GM12878 (cell line): ENCODE measurements at regions not wholly inside any gene's neighbourhood (a gene's known extent, or its start where the extent isn't known, plus 50 kb on each side); places are given as distances from the start of the nearest gene placed in this dataset.

Experiments used
- ATAC-seq: fragments of 200-7000 bp; cut with Tn5 transposase; 3 replicates; pipeline ENCODE4 v1.9.1; 2020; ENCODE audit warnings: mild to moderate bottlenecking, moderate library complexity
- BruUV-seq: library from RNA; stranded (reverse); fragments of 400-500 nt; replicated peaks from 2 replicates; lab custom pipeline; 2021; lab: Mats Ljungman, UMichigan
- CTCF ChIA-PET: fragments of 300-600 bp; sonication (Branson Sonifier 250); formaldehyde crosslinking; extraction: SDS; loops from one replicate; lab custom pipeline; 2021; ENCODE audit warnings: inconsistent platforms; lab: Yijun Ruan, JAX
- POLR2A ChIA-PET: fragments of 350-600 bp; formaldehyde crosslinking; extraction: SDS; loops from one replicate; lab custom pipeline; 2021; ENCODE audit warnings: inconsistent platforms; lab: Charles Lee
- RAD21 ChIA-PET: fragments of 300-600 bp; sonication (Branson Sonifier 250); formaldehyde crosslinking; loops from one replicate; lab custom pipeline; 2023; ENCODE audit warnings: antibody characterized with exemption; ENCODE audit not compliant: unreplicated experiment; lab: Charles Lee
- SMC1A ChIA-PET: fragments of 300-600 bp; sonication (Branson Sonifier 250); formaldehyde crosslinking; loops from one replicate; lab custom pipeline; 2023; ENCODE audit not compliant: unreplicated experiment, uncharacterized antibody; lab: Charles Lee
- DNase-seq: peaks from one replicate; pipeline ENCODE4 v3.0.0-alpha.2; 2011; ENCODE audit warnings: low read depth, low spot score
- FAIRE-seq: peaks from 3 replicates; lab custom pipeline; 2011; peaks lifted over from hg19 to GRCh38; lab: Jason Lieb, UNC
- H2AFZ ChIP-seq: 2 replicates; pipeline ENCODE4 v1.6.0; 2011; ENCODE audit warnings: low read depth, low read length, control low read depth; ENCODE audit not compliant: control insufficient read depth
- H3K27ac ChIP-seq: 2 replicates; pipeline ENCODE4 v1.5.1; 2011; ENCODE audit warnings: control low read depth; ENCODE audit not compliant: control insufficient read depth, insufficient read depth
- H3K27me3 ChIP-seq, 2 experiments: replicated peaks in 1 of 2; 2 replicates each; pipeline versions ENCODE4 v1.6.0 to v1.6.1; 2011; ENCODE audit warnings: low read length in 1 of 2; ENCODE audit not compliant: control insufficient read depth in 2 of 2, insufficient read depth in 2 of 2
- H3K36me3 ChIP-seq, 2 experiments: 2 replicates each; pipeline ENCODE4 v1.5.1; 2011; ENCODE audit warnings: low read length in 1 of 2; ENCODE audit not compliant: control insufficient read depth in 2 of 2, insufficient read depth in 2 of 2
- H3K4me1 ChIP-seq: 2 replicates; pipeline ENCODE4 v1.6.1; 2011; ENCODE audit warnings: mild to moderate bottlenecking, low read length, moderate library complexity, mixed read lengths; ENCODE audit not compliant: control insufficient read depth, insufficient read depth
- H3K4me2 ChIP-seq: 2 replicates; pipeline ENCODE4 v1.6.0; 2011; ENCODE audit warnings: control low read depth; ENCODE audit not compliant: control insufficient read depth, insufficient read depth
- H3K4me3 ChIP-seq: fragments of 200-600 bp; sonication (generic); 2 replicates; pipeline ENCODE4 v1.5.1; 2016
- H3K79me2 ChIP-seq: 2 replicates; pipeline ENCODE4 v1.6.0; 2011; ENCODE audit warnings: low read length; ENCODE audit not compliant: control insufficient read depth, insufficient read depth
- H3K9ac ChIP-seq: 2 replicates; pipeline ENCODE4 v1.8.0; 2011; ENCODE audit warnings: low read length, control low read depth, mixed read lengths; ENCODE audit not compliant: control insufficient read depth, insufficient read depth
- H3K9me3 ChIP-seq: replicated peaks from 3 replicates; pipeline ENCODE4 v1.5.1; 2011; ENCODE audit warnings: mild to moderate bottlenecking, low read length; ENCODE audit not compliant: control insufficient read depth, insufficient read depth
- H4K20me1 ChIP-seq: 2 replicates; pipeline ENCODE4 v1.6.0; 2011; ENCODE audit not compliant: control insufficient read depth, insufficient read depth
- BACH1 ChIP-seq: fragments of 450-650 bp; IDR thresholded peaks from 2 replicates; pipeline ENCODE4 v1.6.1; 2017; ENCODE audit warnings: mild to moderate bottlenecking, borderline replicate concordance
- BCL11A ChIP-seq: IDR thresholded peaks from 2 replicates; pipeline ENCODE4 v1.6.1; 2011; ENCODE audit warnings: low read depth, low read length
- CBFB ChIP-seq: IDR thresholded peaks from 2 replicates; pipeline ENCODE4 v1.6.1; 2016; ENCODE audit warnings: antibody characterized with exemption, low read depth
- KDM1A ChIP-seq: fragments of 200-600 bp; sonication (generic); IDR thresholded peaks from 2 replicates; pipeline ENCODE4 v1.6.1; 2016; ENCODE audit warnings: borderline replicate concordance
- KLF5 ChIP-seq: fragments of 450-650 bp; IDR thresholded peaks from 2 replicates; pipeline ENCODE4 v1.6.1; 2014; ENCODE audit warnings: mild to moderate bottlenecking; ENCODE audit not compliant: partially characterized antibody
- MYB ChIP-seq: fragments of 150-350 bp; IDR thresholded peaks from 2 replicates; pipeline ENCODE4 v1.6.1; 2014; ENCODE audit warnings: mild to moderate bottlenecking, low read depth, low read length, borderline replicate concordance
- NR2C2 ChIP-seq: IDR thresholded peaks from 2 replicates; pipeline ENCODE4 v1.6.1; 2011; ENCODE audit warnings: borderline replicate concordance, low read depth; ENCODE audit not compliant: control insufficient read depth, insufficient read length
- NRF1 ChIP-seq: conservative IDR thresholded peaks from 2 replicates; pipeline ENCODE4 v1.6.1; 2011; ENCODE audit warnings: mild to moderate bottlenecking, low read depth, low read length, improper control_type of control experiment
- PAX8 ChIP-seq: fragments of 450-650 bp; IDR thresholded peaks from 2 replicates; pipeline ENCODE4 v1.6.1; 2017; ENCODE audit warnings: mild to moderate bottlenecking, moderate library complexity
- RELB ChIP-seq: fragments of 450-650 bp; IDR thresholded peaks from 2 replicates; pipeline ENCODE4 v1.6.1; 2017; ENCODE audit warnings: low read depth, mild to moderate bottlenecking, moderate library complexity
- SKIL ChIP-seq: fragments of 450-650 bp; IDR thresholded peaks from 2 replicates; pipeline ENCODE4 v1.6.1; 2017; ENCODE audit warnings: mild to moderate bottlenecking, low read depth, inconsistent platforms; ENCODE audit not compliant: poor library complexity, severe bottlenecking
- TCF12 ChIP-seq: IDR thresholded peaks from 2 replicates; pipeline ENCODE4 v1.6.1; 2011; ENCODE audit warnings: low read depth, mild to moderate bottlenecking, low read length
- WRNIP1 ChIP-seq: IDR thresholded peaks from 2 replicates; pipeline ENCODE4 v1.6.1; 2011; ENCODE audit warnings: low read depth, low read length, improper control_type of control experiment, borderline replicate concordance
- ZBED1 ChIP-seq: IDR thresholded peaks from 2 replicates; pipeline ENCODE4 v1.6.1; 2016; ENCODE audit warnings: borderline replicate concordance
- ZNF217 ChIP-seq: fragments of 450-650 bp; IDR thresholded peaks from 2 replicates; pipeline ENCODE4 v1.6.1; 2017; ENCODE audit warnings: antibody characterized with exemption, mild to moderate bottlenecking
- ZNF24 ChIP-seq: fragments of 450-650 bp; IDR thresholded peaks from 2 replicates; pipeline ENCODE4 v1.6.1; 2017; ENCODE audit warnings: antibody characterized with exemption, mild to moderate bottlenecking
- ZNF274 ChIP-seq: IDR thresholded peaks from one replicate; pipeline ENCODE4 v1.8.0; 2011; ENCODE audit not compliant: insufficient read length, insufficient read depth
- WGBS: methylation state at CpG from one replicate; pipeline ENCODE4 v1.1.6; 2016; ENCODE audit warnings: low lambda C conversion rate; ENCODE audit not compliant: insufficient replicate concordance, insufficient coverage; ENCODE audit errors: missing lambda C conversion rate; 5-methylcytosine and 5-hydroxymethylcytosine counted together
- in situ Hi-C: fragments of 300-500 bp; cut with MboI; formaldehyde crosslinking; loops from 9 replicates; pipeline ENCODE4 v1.14.3; 2018; ENCODE audit warnings: mixed read lengths
- intact Hi-C: fragments of 100-400 bp; cut with micrococcal nuclease; formaldehyde crosslinking; loops from one replicate; pipeline ENCODE4 v1.14.2; 2022; ENCODE audit not compliant: unreplicated experiment

- no peak overlapping the region for H3K27ac ChIP-seq
- H3K9me3 ChIP-seq: no peaks in the 10 kb centered on the region
- H3K4me3 ChIP-seq: no peak overlapping the region
- no peak overlapping the region for H2AFZ ChIP-seq
- H3K27me3 ChIP-seq: no peaks in the 10 kb centered on the region
- SMC1A ChIA-PET: no interaction called here
- intact Hi-C loops: no loop called here
- RAD21 ChIA-PET: no interaction called here
- no peaks in the 10 kb centered on the region for H4K20me1 ChIP-seq
- no peak for FAIRE-seq
- no peak overlapping the region for H3K9ac ChIP-seq
- WGBS: 0% methylated on average over 1 of the region's 1 CpG
- TF ChIP-seq BACH1 (no peak), CBFB (no peak), KLF5 (no peak), BCL11A (no peak), ZNF274 (no peak), MYB (no peak), ZNF24 (no peak), WRNIP1 (no peak), KDM1A (no peak), TCF12 (no peak), SKIL (no peak), ZBED1 (no peak), RELB (no peak), NR2C2 (no peak), ZNF217 (no peak), NRF1 (no peak), PAX8 (no peak)
- TF ChIP-seq, all 136 proteins: peak for 0
- POLR2A ChIA-PET: no interaction called here
- no TSS peak for BruUV-seq
- Histone ChIP-seq H3K79me2 (no peaks in the 10 kb centered on the region), H3K4me2 (no peak overlapping the region), H3K36me3 (no peaks in the 10 kb centered on the region), H3K4me1 (no peaks in the 10 kb centered on the region)
- DNase-seq: no peak
- no peak for ATAC-seq
- in situ Hi-C loops: no loop called here
- CTCF ChIA-PET: no interaction called here
These were observed 1916.7 kb downstream of the EFNA5 start for GRCh38 chr5:105754056-105754455.
